HG03571 (cell line): ENCODE measurements at regions not wholly inside any gene's neighbourhood (a gene's known extent, or its start where the extent isn't known, plus 50 kb on each side); places are given as distances from the start of the nearest gene placed in this dataset.
A peak's percentile ranks its signal among the peaks of the same experiment; 100 is the strongest.

Source experiments
- ATAC-seq: cut with Tn5 transposase; IDR thresholded peaks from one replicate; pipeline ENCODE4 v1.9.1; 2021; ENCODE audit not compliant: unreplicated experiment

GRCh38 chr1:25024615-25025350 lies 94.7 kb upstream of the RUNX3 start:
- ATAC-seq: no peak

- ATAC-seq: no peak
Measured at GRCh38 chr1:25023826-25024225, 93.8 kb upstream of the RUNX3 start.

GRCh38 chr1:25023190-25023578 lies 93.1 kb upstream of the RUNX3 start:
- no peak for ATAC-seq

- ATAC-seq: peak; percentile 62
Measured at GRCh38 chr1:25022361-25023189, 92.5 kb upstream of the RUNX3 start.

GRCh38 chr1:25021591-25022215 lies 91.6 kb upstream of the RUNX3 start:
- ATAC-seq: no peak

GRCh38 chr1:25020851-25021590 lies 90.9 kb upstream of the RUNX3 start:
- ATAC-seq: no peak

GRCh38 chr1:25020173-25020845 lies 90.2 kb upstream of the RUNX3 start:
- no peak for ATAC-seq

GRCh38 chr1:25019337-25020172 lies 89.5 kb upstream of the RUNX3 start:
- ATAC-seq: peak; percentile 44

- ATAC-seq: no peak
Measured at GRCh38 chr1:25018943-25019336, 88.9 kb upstream of the RUNX3 start.

GRCh38 chr1:25018110-25018735 lies 88.1 kb upstream of the RUNX3 start:
- no peak for ATAC-seq

GRCh38 chr1:25017436-25018109 lies 87.5 kb upstream of the RUNX3 start:
- no peak for ATAC-seq

- ATAC-seq: no peak
Measured at GRCh38 chr1:25012966-25013962, 83.2 kb upstream of the RUNX3 start.

GRCh38 chr1:25011943-25012638 lies 82.0 kb upstream of the RUNX3 start:
- no peak for ATAC-seq

GRCh38 chr1:25011275-25011674 lies 81.2 kb upstream of the RUNX3 start:
- ATAC-seq: no peak

GRCh38 chr1:25009671-25010262 lies 79.7 kb upstream of the RUNX3 start:
- ATAC-seq: no peak

- no peak for ATAC-seq
Measured at GRCh38 chr1:25008192-25008485, 78.1 kb upstream of the RUNX3 start.
